Common myeloid progenitor, CD34-positive (primary cell): ENCODE measurements at regions not wholly inside any gene's neighbourhood (a gene's known extent, or its start where the extent isn't known, plus 50 kb on each side); places are given as distances from the start of the nearest gene placed in this dataset.

Source experiments
- CTCF ChIA-PET: fragments of 350-600 bp; sonication (Branson Sonifier 250); formaldehyde crosslinking; loops from one replicate; lab custom pipeline; 2021; ENCODE audit warnings: antibody characterized with exemption; lab: Charles Lee
- POLR2A ChIA-PET: fragments of 350-600 bp; sonication (Branson Sonifier 250); formaldehyde crosslinking; loops from one replicate; lab custom pipeline; 2021; ENCODE audit warnings: antibody characterized with exemption; lab: Charles Lee
- DNase-seq, 3 donors: peaks; one replicate each; pipeline versions ENCODE4 v3.0.0 to v3.0.0-alpha.2; 2013
- H3K27ac ChIP-seq, 2 experiments: 1 replicate in 1 of 2; 2 replicates in 1 of 2; pipeline ENCODE4 v1.7.0; 2013; ENCODE audit warnings: inconsistent platforms in 2 of 2, low read length in 2 of 2, mild to moderate bottlenecking in 2 of 2, low read depth in 1 of 2, moderate library complexity in 1 of 2; ENCODE audit not compliant: severe bottlenecking in 2 of 2, insufficient read depth in 1 of 2, poor library complexity in 1 of 2
- H3K27me3 ChIP-seq, 5 experiments: replicated peaks in 2 of 5; 1 replicate in 3 of 5; 2 replicates in 2 of 5; pipeline versions ENCODE4 v1.6.1 to v1.7.0; 2013; ENCODE audit warnings: low read length in 4 of 5, mild to moderate bottlenecking in 2 of 5, moderate library complexity in 2 of 5, inconsistent platforms in 1 of 5; ENCODE audit not compliant: insufficient read depth in 5 of 5, control insufficient read depth in 4 of 5
- H3K36me3 ChIP-seq, 4 experiments: 1 replicate in 2 of 4; 2 replicates in 2 of 4; pipeline versions ENCODE4 v1.6.1 to v1.7.0; 2013; ENCODE audit warnings: low read length in 3 of 4, control low read depth in 1 of 4, mild to moderate bottlenecking in 1 of 4; ENCODE audit not compliant: control insufficient read depth in 4 of 4, insufficient read depth in 4 of 4
- H3K4me1 ChIP-seq, 4 experiments: 1 replicate in 3 of 4; 2 replicates in 1 of 4; pipeline versions ENCODE4 v1.6.1 to v1.7.1; 2013; ENCODE audit warnings: low read length in 3 of 4, mild to moderate bottlenecking in 3 of 4, control low read depth in 1 of 4, inconsistent platforms in 1 of 4, moderate library complexity in 1 of 4; ENCODE audit not compliant: control insufficient read depth in 4 of 4, insufficient read depth in 4 of 4; ENCODE audit errors: control extremely low read depth in 1 of 4
- H3K4me3 ChIP-seq, 7 experiments: 1 replicate in 4 of 7; 2 replicates in 3 of 7; pipeline versions ENCODE4 v1.5.1 to v1.7.0; 2013; ENCODE audit warnings: mild to moderate bottlenecking in 7 of 7, low read length in 6 of 7, moderate library complexity in 6 of 7, inconsistent platforms in 2 of 7, low read depth in 2 of 7, control low read depth in 1 of 7; ENCODE audit not compliant: insufficient read depth in 4 of 7, control insufficient read depth in 1 of 7; ENCODE audit errors: extremely low read depth in 1 of 7
- H3K9me3 ChIP-seq, 5 experiments: 1 replicate in 4 of 5; 2 replicates in 1 of 5; pipeline versions ENCODE4 v1.6.1 to v1.7.1; 2013; ENCODE audit warnings: low read length in 4 of 5, mild to moderate bottlenecking in 2 of 5, inconsistent platforms in 1 of 5, low read depth in 1 of 5, moderate library complexity in 1 of 5; ENCODE audit not compliant: control insufficient read depth in 4 of 5, insufficient read depth in 2 of 5; ENCODE audit errors: control extremely low read depth in 1 of 5
- WGBS: methylation state at CpG from one replicate; pipeline ENCODE4 v1.1.5; 2013; ENCODE audit not compliant: insufficient coverage; 5-methylcytosine and 5-hydroxymethylcytosine counted together

GRCh38 chr2:217647226-217647625, 355.6 kb downstream of the TNS1 start:
- Histone ChIP-seq H3K4me1 (no peaks in the 10 kb centered on the region), H3K36me3 (no peaks in the 10 kb centered on the region), H3K9me3 (no peaks in the 10 kb centered on the region), H3K27ac (no peak overlapping the region), H3K4me3 (no peak overlapping the region), H3K27me3 (peaks cover 0 to 9% (median 0%) of the 10 kb centered on the region in 5 experiments)
- POLR2A ChIA-PET: no interaction called here
- no peak for DNase-seq
- CTCF ChIA-PET: interaction anchor here (1.4 to 1.9 kb wide), 2 partner anchors 9 to 66 kb away, joined by 4 to 6 read pairs; no protein-coding TSS in a partner anchor

GRCh38 chr2:217645896-217646295, 356.9 kb downstream of the TNS1 start:
- DNase-seq: no peak
- H3K4me3 ChIP-seq: no peak overlapping the region
- H3K4me1 ChIP-seq: no peaks in the 10 kb centered on the region
- ChIA-PET POLR2A (no interaction called here), CTCF (no interaction called here)
- H3K9me3 ChIP-seq: no peaks in the 10 kb centered on the region
- WGBS: no CpG with 5 or more reads among the region's 1 CpG
- peaks cover 0 to 9% (median 4%) of the 10 kb centered on the region in 5 experiments for H3K27me3 ChIP-seq
- H3K27ac ChIP-seq: no peak overlapping the region
- no peaks in the 10 kb centered on the region for H3K36me3 ChIP-seq

- POLR2A ChIA-PET: no interaction called here
- no peak overlapping the region for H3K27ac ChIP-seq
- no peaks in the 10 kb centered on the region for H3K9me3 ChIP-seq
- H3K27me3 ChIP-seq: peaks cover 0 to 9% (median 4%) of the 10 kb centered on the region in 5 experiments
- no peak overlapping the region for H3K4me3 ChIP-seq
- WGBS: 97% methylated on average over 6 of the region's 6 CpGs
- DNase-seq: no peak
- no peaks in the 10 kb centered on the region for H3K4me1 ChIP-seq
- no peaks in the 10 kb centered on the region for H3K36me3 ChIP-seq
- CTCF ChIA-PET: interaction anchor here (0.5 to 0.7 kb wide), 2 partner anchors 24 to 152 kb away, joined by 3 read pairs; no protein-coding TSS in a partner anchor
Measured at GRCh38 chr2:217643789-217644301, 358.9 kb downstream of the TNS1 start.

GRCh38 chr2:217642944-217643343, 359.9 kb downstream of the TNS1 start:
- peaks cover 0 to 9% (median 4%) of the 10 kb centered on the region in 5 experiments for H3K27me3 ChIP-seq
- 89% methylated on average over 4 of the region's 6 CpGs for WGBS
- CTCF ChIA-PET: interaction anchor here (2.7 kb wide), 1 partner anchor 8 kb away, joined by 19 read pairs; no protein-coding TSS in a partner anchor
- no peak for DNase-seq
- H3K36me3 ChIP-seq: no peaks in the 10 kb centered on the region
- no peak overlapping the region for H3K4me3 ChIP-seq
- no peaks in the 10 kb centered on the region for H3K9me3 ChIP-seq
- no peak overlapping the region for H3K27ac ChIP-seq
- POLR2A ChIA-PET: interaction anchor here (0.7 kb wide), 1 partner anchor 530 kb away, joined by 3 read pairs; no protein-coding TSS in a partner anchor
- no peaks in the 10 kb centered on the region for H3K4me1 ChIP-seq

GRCh38 chr2:217641960-217642359, 360.8 kb downstream of the TNS1 start:
- 96% methylated on average over 2 of the region's 2 CpGs for WGBS
- Histone ChIP-seq H3K4me1 (no peaks in the 10 kb centered on the region), H3K9me3 (no peaks in the 10 kb centered on the region), H3K27me3 (peaks cover 0 to 9% (median 4%) of the 10 kb centered on the region in 5 experiments), H3K27ac (no peak overlapping the region), H3K36me3 (no peaks in the 10 kb centered on the region), H3K4me3 (no peak overlapping the region)
- ChIA-PET POLR2A (no interaction called here), CTCF (interaction anchor here (2.7 kb wide), 1 partner anchor 9 kb away, joined by 19 read pairs; no protein-coding TSS in a partner anchor)
- DNase-seq: no peak

GRCh38 chr2:217639481-217639880, 363.3 kb downstream of the TNS1 start:
- Histone ChIP-seq H3K27ac (no peak overlapping the region), H3K27me3 (peaks cover 0 to 9% (median 4%) of the 10 kb centered on the region in 5 experiments), H3K4me3 (no peak overlapping the region), H3K9me3 (no peaks in the 10 kb centered on the region), H3K36me3 (no peaks in the 10 kb centered on the region), H3K4me1 (no peaks in the 10 kb centered on the region)
- POLR2A ChIA-PET: no interaction called here
- CTCF ChIA-PET: no interaction called here
- 58% methylated on average over 1 of the region's 2 CpGs for WGBS
- no peak for DNase-seq

- H3K27ac ChIP-seq: no peak overlapping the region
- ChIA-PET POLR2A (no interaction called here), CTCF (no interaction called here)
- no peaks in the 10 kb centered on the region for H3K4me1 ChIP-seq
- H3K36me3 ChIP-seq: no peaks in the 10 kb centered on the region
- no CpG with 5 or more reads among the region's 4 CpGs for WGBS
- peaks cover 0 to 4% (median 3%) of the 10 kb centered on the region in 5 experiments for H3K27me3 ChIP-seq
- no peak for DNase-seq
- no peaks in the 10 kb centered on the region for H3K9me3 ChIP-seq
- H3K4me3 ChIP-seq: no peak overlapping the region
Measured at GRCh38 chr2:217638533-217638932, 364.3 kb downstream of the TNS1 start.
